ENCODE measurements at regions not wholly inside any gene's neighbourhood (a gene's known extent, or its start where the extent isn't known, plus 50 kb on each side); places are given as distances from the start of the nearest gene placed in this dataset.

- FAIRE-seq (no peak), DNase-seq (ENCODE audit: low spot score) (no peak)
These were observed 122.9 kb upstream of the ITGA4 start for GRCh38 chr2:181334158-181334826.

- FAIRE-seq: no peak
- DNase-seq (ENCODE audit: low spot score): no peak
These were observed 116.3 kb upstream of the ITGA4 start for GRCh38 chr2:181340891-181341290.

- no peak for DNase-seq (ENCODE audit: low spot score)
- FAIRE-seq: no peak
These were observed 115.2 kb upstream of the ITGA4 start for GRCh38 chr2:181341855-181342600.

- DNase-seq (ENCODE audit: low spot score) (no peak), FAIRE-seq (no peak)
These were observed 108.9 kb upstream of the ITGA4 start for GRCh38 chr2:181348107-181348837.

DNA sequence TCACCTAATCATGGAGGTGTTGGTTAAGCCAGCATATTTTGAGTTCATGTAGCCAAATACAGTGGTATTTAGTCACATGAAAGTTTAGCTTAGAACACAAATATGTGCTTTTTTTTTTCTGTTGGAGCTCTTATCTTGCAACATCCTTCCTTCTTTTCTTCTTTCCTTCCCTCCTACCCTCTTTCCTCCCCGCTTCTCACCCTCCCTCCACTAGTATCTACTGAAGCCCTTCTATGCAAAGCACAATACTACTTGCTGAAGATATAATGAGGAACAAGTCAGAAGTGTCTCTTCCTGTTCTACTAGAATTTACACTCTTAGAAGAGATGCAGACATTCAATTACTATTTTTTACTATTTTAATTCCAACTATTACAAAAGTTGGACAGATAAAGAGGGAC lies 105.0 kb upstream of the ITGA4 start:
- no peak for FAIRE-seq
- DNase-seq (ENCODE audit: low spot score): no peak

DNA sequence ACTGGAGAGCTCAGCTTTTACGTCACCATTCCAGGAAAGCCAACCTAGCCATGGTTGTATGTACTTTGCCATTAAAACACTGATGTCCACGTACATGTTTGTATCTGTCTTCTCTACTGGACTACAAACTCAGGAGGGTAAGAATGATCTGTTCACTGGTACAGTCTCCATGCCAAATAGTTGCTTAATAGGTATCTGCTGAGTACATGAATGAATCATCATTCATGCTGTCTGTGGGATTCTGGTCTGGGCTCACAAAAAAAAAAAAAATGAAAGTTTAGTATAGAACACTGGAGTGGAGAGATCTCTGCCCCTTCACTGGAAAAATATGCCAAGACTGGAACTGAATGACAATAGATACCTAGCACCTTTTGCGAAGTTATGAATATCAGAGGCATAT lies 102.6 kb upstream of the ITGA4 start:
- no peak for FAIRE-seq
- no peak for DNase-seq (ENCODE audit: low spot score)

DNA sequence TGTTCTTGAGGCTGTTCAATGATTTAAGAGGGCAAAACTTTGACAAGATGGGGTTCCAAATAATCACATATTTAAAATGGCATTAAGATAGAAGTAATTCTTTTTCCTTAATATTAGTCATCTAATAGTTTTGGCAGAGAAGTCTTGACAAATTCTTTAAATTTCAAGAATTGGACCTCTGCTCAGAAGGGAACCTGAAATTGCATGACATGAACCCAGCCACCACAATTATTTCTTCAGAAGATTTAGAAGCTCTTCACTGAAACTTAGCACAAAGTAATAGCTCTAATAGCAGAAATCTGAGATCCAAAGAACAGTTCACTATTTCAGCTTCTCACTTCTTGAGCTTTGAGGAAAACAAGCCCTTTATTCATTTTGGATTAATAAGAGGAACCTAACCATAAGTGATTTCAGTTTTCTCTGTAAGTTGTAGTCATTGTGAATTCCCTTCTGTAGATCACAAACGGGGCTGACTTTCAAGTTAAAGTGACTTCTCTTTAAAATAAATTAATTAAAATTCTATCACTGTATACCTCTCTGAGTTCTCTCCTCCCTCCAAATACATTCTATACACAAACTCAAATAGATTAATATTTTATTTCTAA lies 100.6 kb upstream of the ITGA4 start:
- no peak for FAIRE-seq
- no peak for DNase-seq (ENCODE audit: low spot score)

- DNase-seq (ENCODE audit: low spot score): no peak
- FAIRE-seq: no peak
These were observed 99.2 kb upstream of the ITGA4 start for GRCh38 chr2:181357979-181358378.

- DNase-seq (ENCODE audit: low spot score) (no peak), FAIRE-seq (no peak)
These were observed 94.6 kb upstream of the ITGA4 start for GRCh38 chr2:181362561-181362960.

DNA sequence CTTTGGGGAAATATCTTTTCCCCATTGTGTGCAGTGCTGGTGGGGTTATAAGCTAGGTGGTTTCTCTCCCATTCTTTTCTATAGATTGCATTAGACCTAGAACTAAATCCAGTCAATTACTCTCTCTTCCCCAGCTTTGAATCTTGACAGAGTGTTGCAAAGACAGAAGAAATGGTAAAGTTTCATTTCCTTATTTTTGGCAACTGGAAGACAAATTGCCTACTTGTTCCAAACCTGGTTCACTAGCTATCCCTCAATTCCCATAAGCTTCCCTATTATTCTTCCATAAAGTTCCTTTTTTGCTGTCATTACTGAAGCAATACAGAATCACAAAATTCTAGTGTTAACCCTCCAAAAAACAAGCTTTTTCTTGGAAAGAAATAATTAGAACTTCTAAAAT lies 94.0 kb upstream of the ITGA4 start:
- no peak for FAIRE-seq
- DNase-seq (ENCODE audit: low spot score): no peak

DNA sequence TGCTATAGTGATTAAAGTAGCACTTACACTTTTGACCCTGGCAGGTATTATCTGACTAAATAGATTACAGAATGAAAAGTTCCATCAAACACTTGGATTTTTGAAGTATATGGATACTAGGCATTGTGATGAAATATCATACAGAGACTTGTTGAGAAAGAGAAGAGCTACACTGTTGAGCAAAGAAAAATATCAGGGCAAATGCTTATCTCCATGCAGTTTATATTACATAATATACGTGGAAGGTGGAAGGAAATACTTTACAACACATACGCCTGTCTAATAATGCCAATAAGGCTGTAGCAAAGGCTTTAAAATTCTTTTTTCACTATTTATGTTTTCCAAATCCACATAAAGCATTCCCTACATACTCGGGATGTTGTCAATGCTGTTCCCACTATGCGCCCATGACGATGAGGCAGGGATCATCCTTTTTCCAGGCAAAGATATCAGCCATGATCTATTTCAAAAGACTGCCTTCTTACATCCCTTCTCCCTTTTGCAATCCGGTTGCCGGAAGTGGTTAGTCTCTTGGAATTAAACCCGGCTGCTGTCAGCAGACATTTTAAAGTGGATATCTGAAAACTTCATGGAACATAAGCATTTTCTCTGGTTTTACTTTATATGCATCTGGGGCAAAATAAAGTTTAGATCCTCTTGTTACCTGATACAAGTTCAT lies 92.6 kb upstream of the ITGA4 start:
- DNase-seq (ENCODE audit: low spot score) (no peak), FAIRE-seq (no peak)

- DNase-seq (ENCODE audit: low spot score) (no peak), FAIRE-seq (no peak)
These were observed 90.5 kb upstream of the ITGA4 start for GRCh38 chr2:181366675-181367175.

DNA sequence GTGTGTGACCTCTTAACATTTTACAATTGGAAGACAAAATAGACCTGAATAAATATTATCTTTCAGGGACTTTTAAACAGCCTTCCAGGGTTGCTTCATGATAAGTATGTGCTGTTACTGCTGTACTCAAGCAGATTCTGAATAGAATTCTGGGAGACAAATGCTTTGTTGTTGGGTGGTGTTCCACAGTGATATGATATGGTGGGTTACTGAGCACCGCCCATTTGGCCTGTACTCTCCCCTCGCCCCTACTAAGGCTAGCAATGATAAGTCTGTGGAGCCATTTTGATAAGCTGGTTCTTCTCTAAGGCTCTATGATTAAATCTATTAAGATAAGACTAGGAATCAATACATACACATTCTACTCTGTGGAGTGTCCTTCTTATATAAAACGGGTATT lies 89.8 kb upstream of the ITGA4 start:
- no peak for FAIRE-seq
- DNase-seq (ENCODE audit: low spot score): no peak

DNA sequence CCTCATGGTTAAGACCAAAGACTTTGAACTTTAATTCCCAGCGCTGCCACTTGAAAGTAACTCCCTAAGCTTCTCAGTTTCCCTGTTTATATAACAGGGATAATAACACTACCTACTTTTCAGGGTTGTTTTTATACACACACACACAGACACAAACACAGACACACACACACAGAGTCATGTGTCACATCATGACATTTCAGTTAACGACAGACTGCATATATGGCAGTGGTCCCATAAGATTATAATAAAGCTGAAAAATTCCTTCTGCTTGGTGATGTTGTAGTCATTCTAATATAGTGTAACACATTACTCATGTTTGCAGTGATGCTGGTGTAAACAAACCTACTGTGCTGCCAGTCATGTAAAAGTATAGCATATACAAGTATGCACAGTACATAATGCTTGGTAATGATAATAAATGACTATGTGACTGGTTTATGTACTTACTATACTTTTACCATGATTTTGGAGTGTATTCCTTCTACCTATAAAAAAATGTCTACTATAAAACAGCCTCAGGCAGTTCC lies 89.2 kb upstream of the ITGA4 start:
- DNase-seq (ENCODE audit: low spot score): no peak
- no peak for FAIRE-seq

GRCh38 chr2:181370126-181370525 lies 87.1 kb upstream of the ITGA4 start:
- no peak for DNase-seq (ENCODE audit: low spot score)
- no peak for FAIRE-seq

DNA sequence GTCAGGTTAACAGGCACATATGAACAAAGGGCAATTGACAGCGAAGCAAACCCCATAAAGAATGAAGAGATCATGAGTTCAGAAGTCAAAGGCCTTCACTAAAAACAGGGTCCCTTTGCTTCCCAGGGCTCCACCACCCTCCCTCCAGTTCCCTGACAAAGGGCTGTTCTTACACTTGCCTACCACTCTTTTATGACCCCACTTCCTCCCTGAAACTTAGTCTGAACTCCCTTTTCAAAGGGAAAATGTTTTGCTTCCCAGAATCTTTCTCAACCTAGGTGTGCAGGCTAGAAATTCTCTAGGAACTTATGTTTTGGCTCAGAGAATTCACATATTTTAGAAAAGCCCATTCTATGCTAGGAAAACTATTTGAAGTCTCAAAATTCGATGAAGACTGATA lies 86.0 kb upstream of the ITGA4 start:
- FAIRE-seq (no peak), DNase-seq (ENCODE audit: low spot score) (no peak)

DNA sequence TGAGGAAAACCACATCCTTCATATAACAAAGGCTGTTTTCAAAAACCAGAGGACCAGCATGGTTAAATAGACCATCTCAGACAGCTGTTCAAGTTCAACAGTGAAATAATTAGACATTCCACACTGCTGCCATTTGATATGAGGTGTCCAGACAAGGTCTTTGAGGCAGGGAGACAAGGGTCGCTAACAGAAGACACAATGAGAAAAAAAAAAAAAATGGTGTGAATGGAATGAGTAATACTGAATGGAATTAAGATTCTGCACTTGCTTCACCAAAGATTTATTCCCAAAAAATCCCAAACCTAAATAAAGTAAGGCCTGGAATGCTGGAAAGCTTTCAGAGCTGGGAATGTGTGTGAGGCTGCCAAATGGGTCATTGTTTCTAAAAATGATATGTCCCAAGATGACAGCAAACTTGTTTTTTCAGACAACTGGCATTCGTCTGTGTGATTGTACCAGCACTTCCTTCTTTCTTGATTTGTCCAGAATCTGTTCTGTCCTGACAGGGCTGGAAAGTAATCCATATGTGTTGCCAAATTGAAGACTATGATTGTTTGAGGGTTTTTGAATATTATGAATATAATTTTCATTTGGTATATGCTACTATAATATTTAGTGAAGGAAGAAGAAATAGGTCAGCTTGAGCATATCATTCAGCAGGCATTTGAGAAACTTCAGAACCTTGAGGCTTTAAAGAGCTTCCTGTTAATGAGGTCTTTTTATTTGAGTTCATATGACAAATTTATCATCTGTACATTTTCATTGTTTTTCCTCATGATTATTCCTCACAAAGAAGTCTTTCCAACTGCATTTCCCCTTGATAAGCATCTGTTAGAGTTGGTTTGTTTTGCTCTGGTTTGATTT lies 85.2 kb upstream of the ITGA4 start:
- DNase-seq (ENCODE audit: low spot score) (no peak), FAIRE-seq (no peak)

GRCh38 chr2:181372646-181373040 lies 84.5 kb upstream of the ITGA4 start:
- FAIRE-seq (no peak), DNase-seq (ENCODE audit: low spot score) (no peak)

DNA sequence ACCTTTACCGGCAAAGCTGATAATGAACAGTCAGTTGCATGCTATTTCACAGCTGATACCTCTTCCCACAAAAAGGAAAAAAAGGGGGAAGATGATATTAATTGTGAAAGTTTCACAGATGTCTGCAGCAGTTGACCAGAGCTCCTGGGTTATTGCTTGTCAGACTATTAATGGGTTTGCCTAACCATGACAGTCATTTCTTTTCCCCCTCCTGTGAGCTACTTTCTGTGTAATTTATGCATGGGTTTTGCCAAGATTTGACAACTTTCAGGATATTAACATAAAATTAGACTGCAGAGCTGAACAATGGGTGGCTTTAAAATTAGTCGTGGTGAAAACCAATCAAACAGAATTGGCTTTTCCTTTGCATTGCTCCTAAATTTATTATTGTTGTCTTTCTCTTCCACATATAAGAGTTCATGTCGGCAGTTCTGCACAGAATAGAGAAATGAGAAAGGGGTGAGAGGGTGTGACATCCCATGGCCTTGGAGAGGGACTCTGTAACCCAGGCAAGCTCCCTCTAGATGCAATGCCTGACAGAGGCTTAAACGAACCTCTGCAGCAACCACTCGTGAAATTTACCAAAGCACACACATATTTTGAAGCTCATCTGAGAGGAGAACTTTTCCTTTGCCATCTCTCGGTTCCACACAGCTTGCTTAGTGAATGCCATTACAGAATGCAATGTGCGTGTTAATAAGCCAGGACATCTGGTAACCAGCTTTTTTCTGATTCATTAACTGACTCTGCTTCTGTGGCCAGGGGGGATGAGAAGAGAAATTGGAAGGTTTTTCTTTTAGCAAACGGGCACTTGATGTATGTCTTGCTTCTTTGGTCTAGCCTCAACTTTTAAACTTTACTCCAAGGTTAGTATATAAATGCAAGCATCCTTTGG lies 82.2 kb upstream of the ITGA4 start:
- DNase-seq (ENCODE audit: low spot score) (no peak), FAIRE-seq (no peak)

All from RCC 7860 (cell line).